Activated B cell treated with CpG ODN at 0.5 μM for 24 hours (primary cell): ENCODE measurements at regions not wholly inside any gene's neighbourhood (a gene's known extent, or its start where the extent isn't known, plus 50 kb on each side); places are given as distances from the start of the nearest gene placed in this dataset.

Source experiments
- ATAC-seq: fragments of 200-7000 bp; cut with Tn5 transposase; one replicate; pipeline ENCODE4 v1.10.0; 2021; ENCODE audit warnings: low read depth, mild to moderate bottlenecking, moderate library complexity
- CTCF ChIA-PET: fragments of 350-600 bp; sonication (Branson Sonifier 250); formaldehyde crosslinking; loops from one replicate; lab custom pipeline; 2021; ENCODE audit warnings: antibody characterized with exemption; lab: Charles Lee
- POLR2A ChIA-PET: fragments of 350-600 bp; sonication (Branson Sonifier 250); formaldehyde crosslinking; loops from one replicate; lab custom pipeline; 2021; ENCODE audit warnings: antibody characterized with exemption; lab: Charles Lee
- DNase-seq: peaks from one replicate; pipeline ENCODE4 v3.0.0; 2022
- H3K27ac Mint-ChIP-seq: one replicate; pipeline ENCODE4 v1.8.0; 2020; ENCODE audit warnings: mixed read lengths
- H3K27me3 Mint-ChIP-seq: one replicate; pipeline ENCODE4 v1.8.0; 2021; ENCODE audit warnings: mixed read lengths
- H3K36me3 Mint-ChIP-seq: one replicate; pipeline ENCODE4 v1.8.0; 2021; ENCODE audit warnings: low read depth, mixed read lengths
- H3K4me1 Mint-ChIP-seq: one replicate; pipeline ENCODE4 v1.8.0; 2021; ENCODE audit warnings: mixed read lengths
- H3K4me3 Mint-ChIP-seq: one replicate; pipeline ENCODE4 v1.8.0; 2020; ENCODE audit warnings: mild to moderate bottlenecking, mixed read lengths
- H3K9me3 Mint-ChIP-seq: one replicate; pipeline ENCODE4 v1.8.0; 2020; ENCODE audit warnings: mixed read lengths
- CTCF ChIP-seq: fragments of 200-600 bp; IDR thresholded peaks from one replicate; pipeline ENCODE4 v1.8.0; 2022; ENCODE audit warnings: antibody characterized with exemption, mild to moderate bottlenecking
- intact Hi-C: fragments of 100-400 bp; cut with micrococcal nuclease; formaldehyde crosslinking; loops from one replicate; pipeline ENCODE4 v1.15.1; 2024

- TF ChIP-seq CTCF, result no peak
- CTCF ChIA-PET, result no interaction called here
- Mint-ChIP-seq H3K27ac (no peak overlapping the region), H3K27me3 (no peaks in the 10 kb centered on the region), H3K4me3 (no peak overlapping the region), H3K4me1 (no peaks in the 10 kb centered on the region), H3K36me3 (no peaks in the 10 kb centered on the region), H3K9me3 (peaks cover under 1% of the 10 kb centered on the region)
- POLR2A ChIA-PET, result no interaction called here
- intact Hi-C loops, result no loop called here
- DNase-seq (no peak), ATAC-seq (no peak)
These were observed 513.1 kb downstream of the PCDH17 start for GRCh38 chr13:58144616-58145015.

GRCh38 chr13:58151452-58151851, 519.9 kb downstream of the PCDH17 start:
- Mint-ChIP-seq H3K4me1 (no peaks in the 10 kb centered on the region), H3K4me3 (no peak overlapping the region), H3K27ac (no peak overlapping the region), H3K9me3 (no peaks in the 10 kb centered on the region), H3K36me3 (no peaks in the 10 kb centered on the region), H3K27me3 (no peaks in the 10 kb centered on the region)
- DNase-seq (no peak), ATAC-seq (no peak)
- ChIA-PET CTCF (no interaction called here), POLR2A (no interaction called here)
- no peak for TF ChIP-seq CTCF
- intact Hi-C loops, result no loop called here

GRCh38 chr13:58160980-58161379, 529.4 kb downstream of the PCDH17 start:
- Mint-ChIP-seq H3K27ac (no peak overlapping the region), H3K4me1 (no peaks in the 10 kb centered on the region), H3K9me3 (no peaks in the 10 kb centered on the region), H3K36me3 (no peaks in the 10 kb centered on the region), H3K4me3 (no peak overlapping the region), H3K27me3 (no peaks in the 10 kb centered on the region)
- ATAC-seq, result no peak
- ChIA-PET POLR2A (no interaction called here), CTCF (interaction anchor here (0.7 kb wide), 1 partner anchor 118 kb away, joined by 4 read pairs; no protein-coding TSS in a partner anchor)
- intact Hi-C loops, result no loop called here
- no peak for DNase-seq
- no peak for TF ChIP-seq CTCF

GRCh38 chr13:58165617-58166016, 534.1 kb downstream of the PCDH17 start:
- ATAC-seq (no peak), DNase-seq (no peak)
- Mint-ChIP-seq H3K27me3 (no peaks in the 10 kb centered on the region), H3K27ac (no peak overlapping the region), H3K4me1 (no peaks in the 10 kb centered on the region), H3K9me3 (peaks cover 5% of the 10 kb centered on the region), H3K36me3 (no peaks in the 10 kb centered on the region), H3K4me3 (no peak overlapping the region)
- CTCF ChIA-PET, result no interaction called here
- POLR2A ChIA-PET, result no interaction called here
- TF ChIP-seq CTCF, result no peak
- intact Hi-C loops, result no loop called here

- H3K4me3 Mint-ChIP-seq, result no peak overlapping the region
- H3K27me3 Mint-ChIP-seq, result no peaks in the 10 kb centered on the region
- intact Hi-C loops, result no loop called here
- no peak overlapping the region for H3K27ac Mint-ChIP-seq
- peaks cover 9% of the 10 kb centered on the region for H3K9me3 Mint-ChIP-seq
- CTCF ChIA-PET, result no interaction called here
- ATAC-seq, result no peak
- H3K36me3 Mint-ChIP-seq, result no peaks in the 10 kb centered on the region
- TF ChIP-seq CTCF, result no peak
- DNase-seq, result no peak
- H3K4me1 Mint-ChIP-seq, result no peaks in the 10 kb centered on the region
- POLR2A ChIA-PET, result no interaction called here
These were observed 549.6 kb downstream of the PCDH17 start for GRCh38 chr13:58181111-58181510.
